K562 (cell line): ENCODE measurements at regions not wholly inside any gene's neighbourhood (a gene's known extent, or its start where the extent isn't known, plus 50 kb on each side); places are given as distances from the start of the nearest gene placed in this dataset.

ENCODE experiments used
- ATAC-seq: fragments of 200-7000 bp; cut with Tn5 transposase; 3 replicates; pipeline ENCODE4 v1.9.1; 2020; ENCODE audit warnings: moderate library complexity
- BruUV-seq: library from RNA; stranded (reverse); fragments of 400-500 nt; replicated peaks from 2 replicates; lab custom pipeline; 2021; lab: Mats Ljungman, UMichigan
- CTCF ChIA-PET: fragments of 300-600 bp; formaldehyde crosslinking; extraction: SDS; loops from one replicate; lab custom pipeline; 2021; ENCODE audit warnings: low intra/inter-chr PET ratio; lab: Yijun Ruan, JAX
- POLR2A ChIA-PET: fragments of 300-600, 350-650 bp; sonication (Branson Sonifier 250); formaldehyde crosslinking; extraction: SDS; loops from one replicate; lab custom pipeline; 2021; ENCODE audit warnings: antibody characterized with exemption, inconsistent platforms; lab: Yijun Ruan, JAX
- DNase-seq, 4 experiments: peaks; one replicate each; pipeline versions ENCODE4 v3.0.0 to v3.0.0-alpha.2; 2011 to 2018; ENCODE audit warnings: low spot score in 3 of 4, mixed read lengths in 3 of 4; ENCODE audit errors: extremely low read depth in 1 of 4
- FAIRE-seq: peaks from 2 replicates; lab custom pipeline; 2011; peaks lifted over from hg19 to GRCh38; lab: Jason Lieb, UNC
- H2AFZ ChIP-seq: 2 replicates; pipeline ENCODE4 v1.6.0; 2011; ENCODE audit warnings: low read depth, low read length, control low read depth, inconsistent platforms
- H3K27ac ChIP-seq: fragments of 200-600 bp; 3 replicates; pipeline ENCODE4 v1.8.0; 2011; ENCODE audit warnings: low read depth, mild to moderate bottlenecking, control low read depth, inconsistent platforms, low read length, moderate library complexity, mixed read lengths; ENCODE audit errors: extremely low read depth
- H3K27me3 ChIP-seq, 2 experiments: fragments of 300-600 bp in 1 of 2; 2 replicates in 1 of 2; 3 replicates in 1 of 2; pipeline versions ENCODE4 v1.6.0 to v1.8.0; 2011; ENCODE audit warnings: inconsistent platforms in 2 of 2, low read length in 2 of 2, mild to moderate bottlenecking in 1 of 2, mixed read lengths in 1 of 2, moderate library complexity in 1 of 2; ENCODE audit not compliant: control insufficient read depth in 2 of 2, insufficient read depth in 2 of 2
- H3K36me3 ChIP-seq: fragments of 300-600 bp; 3 replicates; pipeline ENCODE4 v1.8.0; 2011; ENCODE audit warnings: mild to moderate bottlenecking, low read length, inconsistent platforms; ENCODE audit not compliant: control insufficient read depth, insufficient read depth
- H3K4me1 ChIP-seq, 2 experiments: fragments of 200-600 bp in 1 of 2; replicated peaks in 1 of 2; 2 replicates in 1 of 2; 3 replicates in 1 of 2; pipeline versions ENCODE4 v1.5.1 to v1.8.0; 2011; ENCODE audit warnings: inconsistent platforms in 2 of 2, low read length in 2 of 2, mild to moderate bottlenecking in 1 of 2, mixed read lengths in 1 of 2, moderate library complexity in 1 of 2; ENCODE audit not compliant: control insufficient read depth in 2 of 2, insufficient read depth in 2 of 2
- H3K4me2 ChIP-seq: 2 replicates; pipeline ENCODE4 v1.6.1; 2011; ENCODE audit warnings: low read length, control low read depth, inconsistent platforms, mixed read lengths; ENCODE audit not compliant: insufficient read depth
- H3K4me3 ChIP-seq: fragments of 200-600 bp; sonication (generic), shearing (Covaris generic); 2 replicates; pipeline ENCODE4 v1.5.1; 2016; ENCODE audit warnings: control low read depth, inconsistent platforms
- H3K79me2 ChIP-seq: fragments of 200-600 bp; 3 replicates; pipeline ENCODE4 v1.8.0; 2011; ENCODE audit warnings: low read length, inconsistent platforms; ENCODE audit not compliant: control insufficient read depth, insufficient read depth
- H3K9ac ChIP-seq, 2 experiments: 2 replicates each; pipeline versions ENCODE4 v1.6.0 to v1.6.1; 2011; ENCODE audit warnings: low read depth in 2 of 2, low read length in 2 of 2, control low read depth in 1 of 2, inconsistent platforms in 1 of 2, mild to moderate bottlenecking in 1 of 2, mixed read lengths in 1 of 2; ENCODE audit not compliant: insufficient read depth in 1 of 2
- H3K9me1 ChIP-seq: one replicate; pipeline ENCODE4 v1.6.0; 2011; ENCODE audit warnings: inconsistent platforms, mild to moderate bottlenecking, low read length, moderate library complexity; ENCODE audit not compliant: control insufficient read depth, insufficient read depth
- H3K9me3 ChIP-seq: replicated peaks from 2 replicates; pipeline ENCODE4 v1.5.1; 2011; ENCODE audit warnings: low read depth, low read length, inconsistent platforms; ENCODE audit not compliant: control insufficient read depth, insufficient read depth
- H4K20me1 ChIP-seq: replicated peaks from 2 replicates; pipeline ENCODE4 v1.6.1; 2011; ENCODE audit warnings: low read length, inconsistent platforms, mixed read lengths; ENCODE audit not compliant: control insufficient read depth, insufficient read depth
- BRD4 ChIP-seq: fragments of 200-600 bp; sonication (generic); IDR thresholded peaks from 2 replicates; pipeline ENCODE4 v1.6.1; 2017; ENCODE audit warnings: inconsistent platforms
- CBFA2T3 ChIP-seq: fragments of 450-650 bp; IDR thresholded peaks from 2 replicates; pipeline ENCODE4 v1.6.1; 2017
- CSDE1 ChIP-seq, 2 experiments: fragments of 450-650 bp; IDR thresholded peaks; 2 replicates each; pipeline ENCODE4 v1.6.1; 2016; ENCODE audit warnings: mild to moderate bottlenecking in 1 of 2
- E2F5 ChIP-seq: sonication (generic); formaldehyde crosslinking; IDR thresholded peaks from 2 replicates; pipeline ENCODE4 v1.8.0; 2022; ENCODE audit warnings: mild to moderate bottlenecking, missing genetic modification reagents
- MAFF ChIP-seq: IDR thresholded peaks from 2 replicates; pipeline ENCODE4 v1.6.1; 2012; ENCODE audit warnings: low read length, improper control_type of control experiment
- NKRF ChIP-seq: fragments of 450-650 bp; IDR thresholded peaks from 2 replicates; pipeline ENCODE4 v1.6.1; 2016; ENCODE audit warnings: borderline replicate concordance
- SFPQ ChIP-seq: fragments of 200-400 bp; formaldehyde crosslinking; IDR thresholded peaks from 2 replicates; pipeline ENCODE4 v1.6.1; 2017; ENCODE audit warnings: mild to moderate bottlenecking, low read depth, low read length, moderate library complexity
- SMAD4 ChIP-seq: fragments of 250-450 bp; sonication (Bioruptor Pico); conservative IDR thresholded peaks from 2 replicates; pipeline ENCODE4 v1.8.0; 2021; ENCODE audit warnings: inconsistent platforms, mild to moderate bottlenecking, moderate library complexity
- TAF9B ChIP-seq: fragments of 450-650 bp; IDR thresholded peaks from 2 replicates; pipeline ENCODE4 v1.6.1; 2018; ENCODE audit warnings: mild to moderate bottlenecking; ENCODE audit not compliant: partially characterized antibody
- ZBTB34 ChIP-seq: fragments of 250-450 bp; sonication (Bioruptor Pico); IDR thresholded peaks from 2 replicates; pipeline ENCODE4 v1.8.0; 2021; ENCODE audit warnings: mild to moderate bottlenecking, moderate library complexity
- ZFX ChIP-seq: sonication (generic); formaldehyde crosslinking; IDR thresholded peaks from 2 replicates; pipeline ENCODE4 v1.8.0; 2022; ENCODE audit warnings: mild to moderate bottlenecking, missing genetic modification reagents, moderate library complexity
- ZNF121 ChIP-seq: sonication (generic); formaldehyde crosslinking; conservative IDR thresholded peaks from 2 replicates; pipeline ENCODE4 v1.8.0; 2022; ENCODE audit warnings: missing genetic modification reagents
- ZNF282 ChIP-seq: sonication (generic); formaldehyde crosslinking; IDR thresholded peaks from 2 replicates; pipeline ENCODE4 v1.8.1; 2023; ENCODE audit warnings: missing genetic modification reagents
- ZNF354B ChIP-seq: fragments of 250-450 bp; sonication (Bioruptor Pico); IDR thresholded peaks from 2 replicates; pipeline ENCODE4 v1.4.0; 2020
- WGBS: fragments of 100-300 bp; shearing (Covaris generic); methylation state at CpG from one replicate; pipeline ENCODE4 v1.1.6; 2016; ENCODE audit warnings: low coverage, mixed read lengths; ENCODE audit not compliant: insufficient coverage; ENCODE audit errors: missing lambda C conversion rate; 5-methylcytosine and 5-hydroxymethylcytosine counted together
- in situ Hi-C: fragments of 300-500 bp; cut with MboI; formaldehyde crosslinking; loops from 4 replicates; pipeline ENCODE4 v1.15.0; 2018; ENCODE audit warnings: inconsistent platforms, mixed read lengths
- intact Hi-C: fragments of 100-400 bp; cut with micrococcal nuclease; formaldehyde crosslinking; loops from 2 replicates; pipeline ENCODE4 v1.14.2; 2022
- TF ChIP-seq, protein P1 (sequence below): fragments of 150-350 bp; IDR thresholded peaks from 2 replicates; pipeline ENCODE4 v1.6.1; 2014; ENCODE audit warnings: low read depth, mild to moderate bottlenecking, low read length, borderline replicate concordance

GRCh38 chr18:35920623-35921022 lies 51.9 kb upstream of the RMP24 start:
- Histone ChIP-seq H3K79me2 (no peaks in the 10 kb centered on the region), H3K9me1 (no peaks in the 10 kb centered on the region), H3K27me3 (peaks cover 0 to 7% of the 10 kb centered on the region in 2 experiments; a peak in 3 of 5 replicates), H3K36me3 (no peaks in the 10 kb centered on the region), H3K4me3 (no peak overlapping the region), H2AFZ (no peak overlapping the region), H3K4me2 (no peak overlapping the region), H4K20me1 (no peaks in the 10 kb centered on the region; the same call in 1 of the 2 replicates), H3K9ac (no peak overlapping the region), H3K4me1 (no peaks in the 10 kb centered on the region), H3K9me3 (no peaks in the 10 kb centered on the region), H3K27ac (no peak overlapping the region)
- DNase-seq (no peak), ATAC-seq (no peak), FAIRE-seq (no peak)
- intact Hi-C loops, result no loop called here
- in situ Hi-C loops, result no loop called here
- 0% methylated on average over 1 of the region's 1 CpG for WGBS
- ChIA-PET CTCF (no interaction called here), POLR2A (no interaction called here)
- no TSS peak for BruUV-seq
- TF ChIP-seq, protein P1, sequence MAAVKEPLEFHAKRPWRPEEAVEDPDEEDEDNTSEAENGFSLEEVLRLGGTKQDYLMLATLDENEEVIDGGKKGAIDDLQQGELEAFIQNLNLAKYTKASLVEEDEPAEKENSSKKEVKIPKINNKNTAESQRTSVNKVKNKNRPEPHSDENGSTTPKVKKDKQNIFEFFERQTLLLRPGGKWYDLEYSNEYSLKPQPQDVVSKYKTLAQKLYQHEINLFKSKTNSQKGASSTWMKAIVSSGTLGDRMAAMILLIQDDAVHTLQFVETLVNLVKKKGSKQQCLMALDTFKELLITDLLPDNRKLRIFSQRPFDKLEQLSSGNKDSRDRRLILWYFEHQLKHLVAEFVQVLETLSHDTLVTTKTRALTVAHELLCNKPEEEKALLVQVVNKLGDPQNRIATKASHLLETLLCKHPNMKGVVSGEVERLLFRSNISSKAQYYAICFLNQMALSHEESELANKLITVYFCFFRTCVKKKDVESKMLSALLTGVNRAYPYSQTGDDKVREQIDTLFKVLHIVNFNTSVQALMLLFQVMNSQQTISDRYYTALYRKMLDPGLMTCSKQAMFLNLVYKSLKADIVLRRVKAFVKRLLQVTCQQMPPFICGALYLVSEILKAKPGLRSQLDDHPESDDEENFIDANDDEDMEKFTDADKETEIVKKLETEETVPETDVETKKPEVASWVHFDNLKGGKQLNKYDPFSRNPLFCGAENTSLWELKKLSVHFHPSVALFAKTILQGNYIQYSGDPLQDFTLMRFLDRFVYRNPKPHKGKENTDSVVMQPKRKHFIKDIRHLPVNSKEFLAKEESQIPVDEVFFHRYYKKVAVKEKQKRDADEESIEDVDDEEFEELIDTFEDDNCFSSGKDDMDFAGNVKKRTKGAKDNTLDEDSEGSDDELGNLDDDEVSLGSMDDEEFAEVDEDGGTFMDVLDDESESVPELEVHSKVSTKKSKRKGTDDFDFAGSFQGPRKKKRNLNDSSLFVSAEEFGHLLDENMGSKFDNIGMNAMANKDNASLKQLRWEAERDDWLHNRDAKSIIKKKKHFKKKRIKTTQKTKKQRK, result no peak
- TF ChIP-seq SFPQ (no peak), ZNF282 (CRISPR knock-in tag) (no peak), E2F5 (no peak), TAF9B (no peak), BRD4 (no peak), NKRF (no peak), MAFF (no peak), CBFA2T3 (no peak), CSDE1 (IDR thresholded peaks at IDR 0.05) (no peak), ZNF354B (no peak), SMAD4 (CRISPR knock-in tag) (no peak), ZNF121 (CRISPR knock-in tag) (no peak), ZFX (no peak), ZBTB34 (no peak)
